Activated T-cell treated with anti-CD3 and anti-CD28 coated beads for 24 hours (primary cell): ENCODE measurements at regions not wholly inside any gene's neighbourhood (a gene's known extent, or its start where the extent isn't known, plus 50 kb on each side); places are given as distances from the start of the nearest gene placed in this dataset.
"Not testable (repeated sequence)": the region's sequence is repeated elsewhere in the genome, so short reads cannot be mapped to it uniquely, and the experiment has no call there.

Source experiments
- DNase-seq: peaks from one replicate; pipeline ENCODE4 v3.0.0-alpha.2; 2020; ENCODE audit warnings: low read depth

DNA sequence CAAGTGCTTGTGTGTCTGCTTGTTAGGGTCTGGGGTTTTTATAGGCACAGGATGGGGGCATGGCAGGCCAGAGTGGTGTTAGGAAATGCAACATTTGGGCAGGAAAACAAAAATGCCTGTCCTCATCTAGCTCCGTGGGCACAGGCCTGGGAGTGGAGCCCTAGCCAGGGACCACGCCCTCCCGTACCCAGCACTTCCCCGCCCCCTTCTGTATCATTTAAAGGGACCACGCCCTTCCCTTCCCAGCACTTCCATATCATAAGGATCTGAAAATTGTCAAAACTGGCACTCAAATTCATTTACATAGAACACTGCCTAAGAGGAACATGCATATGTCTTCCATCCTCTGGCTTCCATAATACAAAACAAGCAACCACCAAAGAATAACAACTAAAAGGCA lies 185.8 kb downstream of the B3GLCT start:
- DNase-seq: no peak

- DNase-seq: no peak
These were observed 194.7 kb downstream of the B3GLCT start for GRCh38 chr13:31394506-31394905.

DNA sequence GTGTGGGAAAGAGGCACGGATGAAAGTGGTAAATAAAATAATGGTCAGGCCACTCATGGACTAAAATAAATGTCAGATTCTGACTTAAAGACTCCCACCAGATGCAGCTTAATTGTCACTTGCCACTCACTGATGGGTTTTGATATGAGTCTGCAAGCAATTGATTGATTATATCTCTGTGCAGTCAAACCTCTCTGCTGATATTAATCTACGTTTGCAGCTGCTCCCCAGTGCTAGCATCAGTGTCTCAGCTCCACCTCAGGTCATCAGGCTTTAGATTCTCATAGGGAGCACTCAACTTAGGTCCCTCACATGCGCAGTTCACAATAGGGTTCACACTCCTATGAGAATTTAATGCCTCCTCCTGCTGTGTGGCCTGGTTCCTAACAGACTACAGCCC lies 195.3 kb downstream of the B3GLCT start:
- no peak for DNase-seq

DNA sequence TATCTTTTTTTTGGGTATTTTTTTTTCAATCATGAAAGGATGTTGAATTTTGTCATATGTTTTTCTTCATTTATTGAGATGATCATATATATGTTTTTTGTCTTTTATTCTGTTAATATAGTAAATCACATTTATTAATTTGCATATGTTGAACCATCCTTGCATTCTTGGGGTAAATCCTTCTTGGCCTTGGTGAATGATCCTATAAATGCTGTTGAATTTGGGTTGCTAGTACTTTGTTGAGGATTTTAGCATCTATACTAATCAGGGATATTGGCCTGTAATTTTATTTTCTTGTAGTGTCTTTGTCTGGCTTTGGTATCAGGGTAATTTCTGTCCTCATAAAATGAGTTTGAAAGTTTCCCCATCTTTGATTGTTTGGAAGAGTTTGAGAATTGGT lies 199.9 kb downstream of the B3GLCT start:
- no peak for DNase-seq

DNA sequence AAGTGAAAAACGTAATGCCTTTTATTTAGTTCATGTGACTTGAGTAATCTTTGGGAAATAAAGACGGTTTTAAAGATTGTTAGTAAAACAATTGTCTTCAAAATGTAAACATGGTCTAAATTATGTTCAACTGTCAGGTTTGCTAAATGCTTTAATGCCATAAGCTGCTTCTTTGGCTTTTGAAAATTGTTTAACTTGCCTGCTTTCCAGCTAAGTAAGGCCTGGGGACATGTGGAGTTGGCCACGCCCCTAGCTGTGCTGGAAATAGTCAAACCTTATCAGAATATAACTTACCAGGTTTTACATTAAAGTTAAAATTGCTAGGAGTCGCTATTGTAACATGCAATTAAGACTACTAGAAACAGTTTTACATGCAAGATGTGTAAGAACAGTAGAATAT lies 203.9 kb downstream of the B3GLCT start:
- DNase-seq: not testable (repeated sequence)

GRCh38 chr13:31408927-31409326 lies 209.2 kb downstream of the B3GLCT start:
- no peak for DNase-seq

GRCh38 chr13:31409678-31410356 lies 210.0 kb downstream of the B3GLCT start:
- DNase-seq: no peak

DNA sequence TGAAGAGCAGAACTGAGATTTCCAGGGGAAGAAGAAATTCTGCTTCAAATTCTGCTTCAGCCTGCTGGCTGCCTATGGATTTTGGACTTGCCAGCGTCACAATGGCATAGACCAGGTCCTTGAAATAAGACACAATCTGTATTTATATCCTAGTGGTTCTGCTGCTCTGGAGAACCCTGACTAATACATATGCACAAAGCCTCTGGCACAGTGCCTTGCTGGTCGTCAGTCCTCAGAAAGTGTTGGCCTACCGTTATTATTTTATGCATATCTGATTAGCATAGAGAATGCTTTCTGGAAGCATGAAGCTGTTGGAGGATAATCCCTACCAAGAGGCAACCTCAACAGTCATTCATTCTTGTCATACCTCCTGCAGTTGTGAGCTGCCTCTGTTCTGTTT lies 213.7 kb downstream of the B3GLCT start:
- DNase-seq: no peak

GRCh38 chr13:31416066-31416465 lies 216.3 kb downstream of the B3GLCT start:
- no peak for DNase-seq

- DNase-seq: no peak
These were observed 218.4 kb downstream of the B3GLCT start for GRCh38 chr13:31418186-31418585.

DNA sequence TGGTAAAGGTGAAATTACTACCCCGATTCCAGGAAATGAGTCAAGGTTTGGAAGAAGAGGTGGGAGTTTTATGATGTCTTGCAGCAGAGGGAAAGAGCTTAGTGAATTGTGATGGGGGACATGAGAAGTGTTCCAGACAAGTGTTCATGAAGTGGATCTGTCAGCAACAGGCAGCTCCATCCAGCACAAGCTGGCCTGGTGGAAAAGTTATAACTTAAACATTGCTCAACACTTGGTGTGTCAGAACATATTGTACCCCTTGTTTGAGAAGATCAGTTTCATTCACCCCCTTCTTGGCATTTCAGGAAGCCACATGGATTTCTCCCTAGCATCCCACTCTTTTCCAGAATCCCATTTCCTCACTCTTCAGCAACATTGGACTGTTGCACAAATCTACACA lies 222.0 kb downstream of the B3GLCT start:
- no peak for DNase-seq

DNA sequence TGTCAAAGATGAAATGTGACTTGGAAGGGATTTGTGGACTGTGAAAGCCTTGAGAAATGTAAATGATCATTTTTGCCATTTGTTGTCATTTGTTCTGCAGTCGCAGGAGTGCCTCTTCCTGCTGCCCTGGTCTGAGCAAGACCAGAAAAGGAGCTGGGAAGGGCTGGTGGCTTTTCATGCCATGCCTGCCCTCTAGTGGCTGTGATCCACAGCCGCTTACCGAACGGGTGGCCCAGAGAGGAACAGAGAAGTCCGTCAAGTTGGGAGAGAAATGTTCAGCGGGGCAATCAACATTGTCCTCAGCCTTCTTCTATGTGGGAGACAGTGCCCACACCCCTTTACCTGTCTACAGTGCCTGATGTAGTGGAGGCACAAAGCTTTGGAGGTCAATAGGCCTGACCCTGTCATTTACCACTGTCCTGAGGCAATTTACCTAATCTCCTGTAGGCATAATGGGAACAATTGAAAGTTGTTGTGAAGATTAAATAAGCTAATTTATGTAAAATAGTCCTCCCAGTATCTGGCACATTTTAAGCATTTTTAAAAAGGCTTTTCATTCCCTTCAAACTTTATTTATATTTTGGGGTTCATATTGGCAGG lies 224.5 kb downstream of the B3GLCT start:
- DNase-seq: peak; percentile 37

DNA sequence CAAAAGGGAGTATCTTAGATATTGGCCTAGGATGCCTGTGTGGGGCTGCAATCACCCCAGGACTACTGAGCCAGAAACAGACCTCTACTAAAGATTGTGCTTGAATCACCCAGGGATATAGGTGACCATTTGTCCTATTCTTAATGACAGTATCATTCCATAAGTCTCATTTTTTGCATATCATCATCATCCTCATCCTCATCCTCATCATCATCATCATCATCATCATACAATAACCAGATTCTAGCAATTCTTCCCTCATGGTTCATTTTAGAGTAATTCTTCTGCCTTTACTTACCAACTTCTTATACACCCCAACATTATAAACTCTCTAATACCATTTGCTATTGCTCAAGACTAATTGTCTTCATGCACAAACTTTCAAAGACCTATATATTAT lies 226.6 kb downstream of the B3GLCT start:
- no peak for DNase-seq

DNA sequence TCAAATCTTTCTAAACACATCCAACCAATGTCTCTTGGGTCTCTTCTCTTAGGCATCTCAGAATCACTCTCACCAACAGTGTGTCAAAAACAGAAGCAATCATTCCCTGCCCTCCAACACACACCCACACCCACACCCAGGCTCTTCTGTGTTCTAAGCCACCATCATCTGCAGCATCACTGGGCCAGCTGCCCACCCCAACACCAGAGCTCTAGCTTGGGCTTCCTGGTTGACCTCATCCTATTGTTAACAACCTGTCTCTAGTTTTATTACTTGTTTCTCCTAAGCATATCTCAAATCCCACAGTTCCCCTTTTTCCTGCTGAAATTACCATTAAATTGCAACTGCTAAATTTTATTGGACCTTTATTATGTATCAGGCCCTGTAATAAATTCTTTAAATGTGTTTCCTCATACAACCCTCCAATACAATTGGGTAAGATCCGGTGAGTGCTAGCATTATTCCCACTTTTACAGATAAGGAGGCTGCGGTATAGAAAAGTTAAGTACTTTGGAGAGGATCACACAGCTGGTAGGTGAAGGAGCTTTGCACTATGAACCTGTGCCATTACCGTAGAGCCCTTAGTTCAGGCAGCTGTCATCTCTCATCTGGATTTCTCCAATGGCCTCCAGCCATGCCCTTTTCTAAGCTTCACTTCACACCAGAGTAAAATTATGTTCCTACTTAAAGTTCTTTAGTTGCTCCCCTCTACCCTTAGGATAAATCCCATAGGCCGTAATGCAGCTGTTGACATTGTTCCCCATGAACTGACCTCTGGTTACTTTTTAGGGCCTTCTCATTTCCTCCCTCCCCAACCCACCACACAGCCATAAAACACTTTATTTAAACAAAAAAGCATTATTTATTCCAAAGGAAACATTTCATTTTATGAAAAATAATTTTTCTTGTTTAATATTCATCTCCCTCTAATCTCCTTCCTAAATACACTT lies 227.7 kb downstream of the B3GLCT start:
- no peak for DNase-seq

GRCh38 chr13:31431722-31432137 lies 232.0 kb downstream of the B3GLCT start:
- peak; percentile 34 for DNase-seq

DNA sequence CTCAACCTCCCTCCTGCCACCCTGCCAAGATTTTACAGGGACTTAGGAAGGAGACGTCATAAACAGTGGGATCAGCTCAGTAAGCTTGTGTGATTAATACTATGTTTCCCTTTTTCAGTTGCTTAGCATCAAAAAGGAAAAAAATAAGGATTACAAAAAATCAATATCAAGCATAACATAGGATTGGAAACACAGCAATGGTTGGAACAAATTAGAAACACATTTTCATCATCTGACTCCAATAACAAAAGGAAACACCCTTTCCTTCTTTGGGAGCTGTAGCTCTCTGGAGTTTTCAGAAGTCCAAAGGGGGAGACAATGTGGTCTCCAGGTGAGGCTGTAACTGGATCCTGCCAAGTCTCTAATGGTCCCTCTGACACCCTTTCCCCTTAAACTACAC lies 233.4 kb downstream of the B3GLCT start:
- DNase-seq: no peak

GRCh38 chr13:31433746-31434145 lies 234.0 kb downstream of the B3GLCT start:
- no peak for DNase-seq

- DNase-seq: no peak
These were observed 234.8 kb downstream of the B3GLCT start for GRCh38 chr13:31434613-31435012.

GRCh38 chr13:31435536-31435935 lies 235.8 kb downstream of the B3GLCT start:
- no peak for DNase-seq

GRCh38 chr13:31436478-31436877 lies 236.7 kb downstream of the B3GLCT start:
- DNase-seq: no peak

DNA sequence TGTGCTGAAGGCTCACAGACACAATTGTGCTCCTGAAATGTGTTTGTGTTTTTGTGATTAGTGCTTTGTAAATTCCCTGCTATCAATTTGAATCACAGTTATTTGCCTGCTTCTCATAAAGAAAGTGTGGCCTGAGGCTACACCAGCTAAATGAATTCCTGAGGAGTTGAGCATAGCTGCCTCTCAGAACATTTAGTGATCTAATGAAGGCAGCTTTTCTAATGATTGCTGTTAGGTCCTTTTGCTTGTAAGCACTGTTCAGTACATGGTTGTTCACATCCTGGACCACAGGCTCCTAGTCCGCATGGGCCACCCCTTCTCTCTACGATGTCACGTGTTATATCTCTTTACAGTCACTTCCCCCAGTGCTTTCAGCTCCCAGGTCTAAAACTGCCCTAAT lies 238.2 kb downstream of the B3GLCT start:
- DNase-seq: no peak

- no peak for DNase-seq
These were observed 240.4 kb downstream of the B3GLCT start for GRCh38 chr13:31440132-31440531.
